Stimulated activated CD8-positive, alpha-beta memory T cell treated with anti-CD3 and anti-CD28 coated beads, Interleukin-7, amount 100 ng/mL, for 48 hours (primary cell): ENCODE measurements at regions not wholly inside any gene's neighbourhood (a gene's known extent, or its start where the extent isn't known, plus 50 kb on each side); places are given as distances from the start of the nearest gene placed in this dataset.

ENCODE experiments used
- DNase-seq, 2 donors: peaks; one replicate each; pipeline ENCODE4 v3.0.0-alpha.2; 2020; ENCODE audit warnings: low read depth in 1 of 2; ENCODE audit errors: extremely low read depth in 1 of 2

DNA sequence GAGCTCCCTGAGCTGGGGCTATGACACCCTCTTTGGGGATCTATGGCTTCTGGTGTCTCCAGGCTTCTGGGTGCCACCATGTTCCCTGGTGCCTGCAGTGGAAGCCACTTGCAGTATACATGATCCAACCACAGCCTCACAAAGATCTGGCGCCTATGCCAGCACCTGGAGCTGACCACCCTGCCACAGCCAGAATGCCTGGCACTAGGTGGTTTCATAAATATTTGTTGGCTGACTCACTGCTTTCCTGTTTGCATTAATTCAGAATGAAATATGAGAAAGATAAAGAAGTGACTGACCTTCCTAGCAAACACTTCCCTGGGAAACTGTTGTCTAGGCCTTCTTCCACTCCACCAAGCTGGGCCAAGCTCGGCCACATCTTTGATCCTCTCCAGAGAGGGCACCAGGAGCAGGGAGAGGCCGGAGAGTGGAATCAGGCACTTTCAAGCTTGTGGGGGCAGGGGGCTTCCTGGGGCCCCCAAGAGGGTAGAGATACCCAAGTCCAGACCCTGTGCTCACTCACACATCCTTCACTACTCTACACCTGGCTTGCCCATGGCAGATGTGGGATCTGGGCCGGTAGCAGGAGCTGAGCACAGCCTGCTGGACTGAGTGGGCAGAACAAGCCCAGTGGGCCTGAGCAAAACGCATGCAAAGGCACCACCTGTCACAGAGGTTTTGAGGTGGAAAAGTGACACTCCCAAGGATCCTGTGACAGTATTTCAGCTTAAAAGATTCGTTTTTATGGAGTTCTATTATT, 565.7 kb downstream of the SLC4A3 start:
- no peak for DNase-seq

GRCh38 chr2:220194630-220195584, 567.5 kb downstream of the SLC4A3 start:
- DNase-seq: no peak

DNA sequence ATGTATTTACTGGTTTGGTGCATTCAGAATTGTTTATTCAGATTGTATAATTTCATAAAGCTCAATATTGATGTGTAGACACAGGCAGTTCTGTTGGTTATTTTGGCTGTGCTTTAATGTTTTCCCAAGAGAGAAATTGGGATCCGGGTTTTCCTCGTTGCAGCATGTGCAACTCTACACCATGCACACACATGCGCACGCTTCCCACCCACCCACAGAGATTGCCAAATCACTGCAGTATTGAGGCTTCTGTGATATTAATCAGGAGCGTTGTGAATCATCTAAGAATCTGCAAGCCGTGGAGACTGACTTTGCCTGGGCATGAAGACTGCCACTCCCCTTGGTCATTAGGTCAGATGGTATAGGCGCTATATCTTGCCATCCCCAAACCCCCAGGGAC, 571.5 kb downstream of the SLC4A3 start:
- DNase-seq: no peak

- no peak for DNase-seq
These were observed 574.6 kb downstream of the SLC4A3 start for GRCh38 chr2:220202066-220202465.

DNA sequence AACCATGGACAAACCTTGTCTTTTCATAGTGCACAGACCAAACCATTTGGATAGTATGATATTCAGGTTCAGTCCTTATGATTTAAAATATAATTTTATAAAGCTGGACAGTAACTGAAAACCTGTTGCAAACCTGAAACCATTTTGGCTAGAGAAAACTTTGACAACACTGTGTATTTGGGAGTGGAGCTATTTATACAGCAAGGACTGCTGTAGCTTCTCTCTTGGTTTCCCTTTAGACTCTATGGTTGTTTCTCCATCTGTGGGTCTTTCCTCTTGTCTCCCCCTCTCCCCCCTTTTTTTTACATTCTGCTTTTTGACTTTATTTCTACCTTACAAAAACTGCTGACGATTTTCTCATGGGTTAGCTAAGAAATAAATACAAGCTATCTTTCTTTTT, 581.7 kb downstream of the SLC4A3 start:
- DNase-seq: no peak

DNA sequence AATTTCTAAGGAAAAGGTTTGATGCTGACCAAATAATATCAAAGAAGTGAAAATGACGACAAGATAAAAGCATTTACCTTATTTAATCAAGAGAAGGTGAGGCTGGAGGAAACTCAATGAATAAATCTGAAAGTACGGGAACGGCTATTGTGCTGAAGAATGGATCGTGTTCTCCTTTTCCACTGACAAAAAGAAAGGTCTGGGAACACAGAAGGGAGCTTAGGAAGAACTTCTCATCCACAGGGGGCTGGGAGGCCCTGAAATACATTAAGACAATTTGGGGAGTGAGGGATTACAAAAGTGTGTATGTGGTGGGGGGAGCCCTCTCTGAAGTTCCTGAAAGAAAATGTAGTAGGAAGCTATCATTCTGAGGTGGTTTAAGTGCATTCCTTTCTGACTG, 582.3 kb downstream of the SLC4A3 start:
- no peak for DNase-seq

- DNase-seq: no peak
These were observed 585.1 kb downstream of the SLC4A3 start for GRCh38 chr2:220212296-220213080.

GRCh38 chr2:220215785-220216184, 588.4 kb downstream of the SLC4A3 start:
- DNase-seq: no peak

DNA sequence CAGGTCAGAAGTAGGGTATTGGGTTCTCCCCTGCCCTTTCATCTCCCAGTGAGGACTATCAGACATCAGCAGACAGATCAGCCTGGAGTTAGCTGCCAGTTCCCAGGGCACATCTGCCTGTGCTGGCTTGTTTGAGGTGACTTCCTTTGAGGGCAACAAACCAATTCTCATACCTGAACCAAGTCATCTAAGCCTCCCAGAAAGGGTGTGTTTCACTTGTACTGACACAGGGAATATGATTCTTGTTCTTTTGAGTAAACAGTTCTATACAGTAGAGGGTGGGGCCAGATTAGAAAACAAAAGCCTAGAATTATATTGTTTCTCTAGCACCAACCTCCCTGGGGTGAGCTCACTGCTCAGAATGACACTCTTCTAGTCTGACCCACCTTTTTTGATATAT, 591.9 kb downstream of the SLC4A3 start:
- no peak for DNase-seq

- no peak for DNase-seq
These were observed 592.6 kb downstream of the SLC4A3 start for GRCh38 chr2:220220009-220220408.

DNA sequence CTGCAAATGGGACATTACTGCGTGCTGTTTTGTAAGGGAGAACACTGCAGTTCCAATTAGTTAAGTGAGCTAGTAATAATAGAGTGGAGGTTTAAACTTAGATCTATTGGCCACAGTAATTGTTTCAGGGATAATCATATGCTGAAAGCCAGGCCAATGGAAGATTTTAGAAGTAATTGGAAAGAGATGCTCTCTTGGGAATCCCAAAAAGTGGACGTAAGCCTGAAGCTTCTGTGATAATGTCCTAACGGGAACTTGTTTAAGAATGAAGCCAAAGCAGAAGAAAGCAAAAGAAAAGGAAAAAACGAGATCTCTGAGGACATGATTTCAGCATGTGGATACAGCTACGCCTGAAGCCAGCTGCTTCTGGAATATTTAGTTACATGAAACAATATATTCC, 594.6 kb downstream of the SLC4A3 start:
- DNase-seq: no peak

- DNase-seq: no peak
These were observed 597.5 kb downstream of the SLC4A3 start for GRCh38 chr2:220224691-220225543.

GRCh38 chr2:220226076-220226475, 598.6 kb downstream of the SLC4A3 start:
- no peak for DNase-seq

GRCh38 chr2:220226546-220226945, 599.1 kb downstream of the SLC4A3 start:
- DNase-seq: no peak

- no peak for DNase-seq
These were observed 600.0 kb downstream of the SLC4A3 start for GRCh38 chr2:220227266-220227920.

DNA sequence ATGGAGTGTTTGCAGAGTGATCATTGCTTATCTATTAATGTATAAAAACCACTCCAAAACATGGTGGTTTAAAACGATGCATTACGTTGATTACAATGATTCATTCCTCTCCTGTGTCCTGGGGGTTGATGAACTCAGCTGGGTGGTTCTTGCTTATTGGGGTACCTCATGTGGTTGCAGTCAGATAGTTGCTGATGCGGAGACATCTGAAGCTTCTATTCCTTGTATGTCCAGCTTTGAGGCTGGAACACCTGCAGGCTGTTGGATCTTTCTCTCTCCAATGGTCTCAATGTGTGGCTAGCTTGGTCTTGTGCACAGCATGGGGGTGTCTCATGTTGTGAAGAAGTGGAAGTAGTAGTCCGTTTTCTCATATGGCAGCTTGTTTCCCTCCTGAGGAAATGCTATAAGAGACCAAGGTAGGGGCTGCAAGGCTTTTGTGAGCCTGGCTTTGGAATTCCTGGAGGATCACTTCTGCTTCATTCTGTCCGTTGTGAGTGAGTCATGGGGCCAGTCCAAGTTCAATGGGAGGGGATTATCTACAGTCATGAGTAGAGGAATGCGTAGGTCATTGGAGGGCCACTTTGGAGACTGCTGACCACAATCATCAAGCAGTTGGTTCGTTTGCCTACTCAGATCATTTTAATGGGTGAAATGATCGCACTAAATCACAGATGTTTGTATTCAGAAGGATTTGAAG, 601.0 kb downstream of the SLC4A3 start:
- DNase-seq: no peak

DNA sequence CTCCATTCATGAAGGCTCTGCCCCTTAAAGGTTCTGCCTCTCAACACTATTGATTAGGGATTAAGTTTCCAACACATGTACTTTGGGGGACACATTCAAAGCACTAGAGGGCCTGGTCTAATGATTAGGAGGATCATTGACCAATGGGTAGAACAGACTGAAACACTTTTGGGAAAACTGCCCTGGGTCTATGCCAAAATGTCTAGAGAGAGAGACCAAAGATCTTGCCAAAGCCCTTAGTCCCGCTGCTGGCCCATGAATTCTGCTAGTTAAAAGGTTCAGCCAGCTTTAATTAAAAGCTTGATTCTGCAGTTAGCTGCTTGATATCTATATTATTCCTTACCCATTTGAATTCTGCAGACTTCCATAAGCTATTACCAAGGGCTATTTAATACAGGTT, 613.2 kb downstream of the SLC4A3 start:
- DNase-seq: no peak

DNA sequence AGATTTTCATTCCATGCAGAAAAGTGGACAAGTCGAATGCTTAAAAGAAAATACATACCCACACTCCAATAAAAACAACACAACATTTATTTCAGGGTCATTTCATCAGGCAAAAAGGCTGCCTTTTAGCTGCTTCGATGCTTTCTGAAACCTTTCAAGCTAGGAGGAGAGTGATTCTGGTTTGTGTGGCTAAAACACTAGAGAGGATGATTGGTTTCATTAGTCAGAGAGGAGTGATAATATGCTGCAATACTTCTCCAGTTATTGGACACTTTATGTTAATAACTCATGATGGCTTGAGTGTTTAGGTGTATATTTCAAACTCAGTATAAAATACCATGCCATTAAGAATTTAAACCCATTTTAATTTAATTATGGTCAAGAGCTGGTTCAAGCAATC, 614.0 kb downstream of the SLC4A3 start:
- DNase-seq: no peak

DNA sequence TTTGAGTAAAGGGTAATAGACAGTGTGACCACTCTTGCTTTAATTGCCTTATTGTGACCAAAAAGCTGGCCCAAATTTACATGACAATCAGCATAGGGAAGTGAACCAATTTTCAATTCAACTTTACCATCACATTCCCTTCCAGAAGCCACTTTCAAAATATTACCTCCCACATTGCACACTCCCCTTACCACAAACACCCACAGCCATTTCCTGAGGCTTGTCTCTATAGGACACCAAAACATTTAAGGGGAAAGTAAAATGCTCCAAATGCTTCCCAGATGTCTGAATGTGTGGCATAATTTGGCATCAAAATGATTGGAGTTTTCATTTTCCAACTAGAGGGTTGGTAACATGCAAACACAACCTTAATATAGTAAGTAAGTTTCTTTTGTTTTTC, 616.1 kb downstream of the SLC4A3 start:
- DNase-seq: no peak
